H9 (cell line): ENCODE measurements at regions not wholly inside any gene's neighbourhood (a gene's known extent, or its start where the extent isn't known, plus 50 kb on each side); places are given as distances from the start of the nearest gene placed in this dataset.

Experiments
- DNase-seq: peaks from one replicate; pipeline ENCODE4 v3.0.0-alpha.2; 2017
- H2AFZ ChIP-seq: one replicate; pipeline ENCODE4 v1.6.1; 2013; ENCODE audit warnings: mild to moderate bottlenecking, low read length, control low read depth, moderate library complexity
- H2AK5ac ChIP-seq: 2 replicates; pipeline ENCODE4 v1.6.1; 2013; ENCODE audit warnings: low read length, control low read depth, mixed read lengths; ENCODE audit not compliant: insufficient read length
- H2BK120ac ChIP-seq: one replicate; pipeline ENCODE4 v1.6.1; 2013; ENCODE audit warnings: low read depth, mild to moderate bottlenecking, low read length, control low read depth, inconsistent platforms; ENCODE audit not compliant: poor library complexity, severe bottlenecking
- H2BK12ac ChIP-seq: 2 replicates; pipeline ENCODE4 v1.6.1; 2013; ENCODE audit warnings: low read length, control low read depth, mixed read lengths, low read depth; ENCODE audit not compliant: insufficient read length
- H2BK15ac ChIP-seq: 2 replicates; pipeline ENCODE4 v1.6.1; 2013; ENCODE audit warnings: low read depth, low read length, control low read depth
- H2BK20ac ChIP-seq: one replicate; pipeline ENCODE4 v1.6.1; 2013; ENCODE audit warnings: low read depth, mild to moderate bottlenecking, low read length, control low read depth, inconsistent platforms; ENCODE audit not compliant: poor library complexity, severe bottlenecking
- H2BK5ac ChIP-seq: 2 replicates; pipeline ENCODE4 v1.6.1; 2013; ENCODE audit warnings: low read length, control low read depth, mixed read lengths; ENCODE audit not compliant: insufficient read length
- H3K14ac ChIP-seq: 2 replicates; pipeline ENCODE4 v1.6.1; 2013; ENCODE audit warnings: low read length, control low read depth; ENCODE audit not compliant: insufficient read depth
- H3K18ac ChIP-seq: 2 replicates; pipeline ENCODE4 v1.6.1; 2013; ENCODE audit warnings: low read depth, mild to moderate bottlenecking, mixed read lengths, low read length, control low read depth; ENCODE audit not compliant: insufficient read length
- H3K23ac ChIP-seq: 2 replicates; pipeline ENCODE4 v1.6.1; 2013; ENCODE audit warnings: low read length, control low read depth, mixed read lengths, low read depth; ENCODE audit not compliant: insufficient read length
- H3K23me2 ChIP-seq: 2 replicates; pipeline ENCODE4 v1.6.1; 2013; ENCODE audit warnings: low read depth, mild to moderate bottlenecking, mixed read lengths, low read length, control low read depth; ENCODE audit not compliant: insufficient read length, poor library complexity, severe bottlenecking
- H3K27ac ChIP-seq: 2 replicates; pipeline ENCODE4 v1.5.1; 2013; ENCODE audit warnings: low read length, control low read depth, mixed read lengths, low read depth; ENCODE audit not compliant: insufficient read length
- H3K27me3 ChIP-seq: 2 replicates; pipeline ENCODE4 v1.6.1; 2013; ENCODE audit warnings: low read length, control low read depth, inconsistent platforms; ENCODE audit not compliant: insufficient read depth
- H3K4ac ChIP-seq: 2 replicates; pipeline ENCODE4 v1.6.1; 2013; ENCODE audit warnings: low read depth, mild to moderate bottlenecking, control low read depth, inconsistent platforms, low read length, moderate library complexity
- H3K4me1 ChIP-seq: 2 replicates; pipeline ENCODE4 v1.6.1; 2013; ENCODE audit warnings: low read length, control low read depth, inconsistent platforms; ENCODE audit not compliant: insufficient read depth
- H3K4me2 ChIP-seq: 2 replicates; pipeline ENCODE4 v1.6.1; 2013; ENCODE audit warnings: low read length, control low read depth, mixed read lengths; ENCODE audit not compliant: insufficient read length, insufficient read depth
- H3K56ac ChIP-seq: 2 replicates; pipeline ENCODE4 v1.6.1; 2013; ENCODE audit warnings: low read depth, mild to moderate bottlenecking, mixed read lengths, low read length, control low read depth; ENCODE audit not compliant: insufficient read length
- H3K79me1 ChIP-seq: 2 replicates; pipeline ENCODE4 v1.6.1; 2013; ENCODE audit warnings: low read depth, mild to moderate bottlenecking, moderate library complexity, low read length, control low read depth, inconsistent platforms; ENCODE audit not compliant: insufficient read depth, poor library complexity, severe bottlenecking
- H3K79me2 ChIP-seq: 2 replicates; pipeline ENCODE4 v1.6.1; 2013; ENCODE audit warnings: low read length, control low read depth, inconsistent platforms; ENCODE audit not compliant: insufficient read depth
- H3K9ac ChIP-seq: 2 replicates; pipeline ENCODE4 v1.6.1; 2013; ENCODE audit warnings: low read length, control low read depth, mixed read lengths; ENCODE audit not compliant: insufficient read length; ENCODE audit errors: extremely low read depth
- H3K9me3 ChIP-seq: one replicate; pipeline ENCODE4 v1.6.1; 2013; ENCODE audit warnings: low read depth, low read length, inconsistent platforms; ENCODE audit not compliant: control insufficient read depth
- H3T11ph ChIP-seq: one replicate; pipeline ENCODE4 v1.6.1; 2013; ENCODE audit warnings: mild to moderate bottlenecking, low read length, control low read depth, inconsistent platforms
- H4K20me1 ChIP-seq: one replicate; pipeline ENCODE4 v1.6.1; 2013; ENCODE audit not compliant: control insufficient read depth, insufficient read length, insufficient read depth
- H4K5ac ChIP-seq: 2 replicates; pipeline ENCODE4 v1.6.1; 2013; ENCODE audit warnings: low read depth, mild to moderate bottlenecking, mixed read lengths, low read length, control low read depth; ENCODE audit not compliant: insufficient read length
- H4K8ac ChIP-seq: replicated peaks from 2 replicates; pipeline ENCODE4 v1.6.1; 2013; ENCODE audit warnings: low read length, control low read depth, mixed read lengths, low read depth; ENCODE audit not compliant: insufficient read length
- H4K91ac ChIP-seq: 2 replicates; pipeline ENCODE4 v1.6.1; 2013; ENCODE audit warnings: low read depth, mild to moderate bottlenecking, moderate library complexity, mixed read lengths, low read length, control low read depth; ENCODE audit not compliant: insufficient read length
- H3K27ac Mint-ChIP-seq, 3 experiments: 2 replicates in 2 of 3; 3 replicates in 1 of 3; pipeline ENCODE4 v1.8.0; 2020 to 2021; ENCODE audit warnings: mixed read lengths in 3 of 3, mild to moderate bottlenecking in 1 of 3, moderate library complexity in 1 of 3
- H3K27me3 Mint-ChIP-seq: 2 replicates; pipeline ENCODE4 v1.8.0; 2021; ENCODE audit warnings: low read depth, mild to moderate bottlenecking, moderate library complexity, mixed read lengths
- H3K36me3 Mint-ChIP-seq, 3 experiments: 2 replicates in 2 of 3; 3 replicates in 1 of 3; pipeline ENCODE4 v1.8.0; 2020 to 2021; ENCODE audit warnings: low read depth in 3 of 3, mixed read lengths in 3 of 3; ENCODE audit not compliant: insufficient read depth in 1 of 3
- H3K4me1 Mint-ChIP-seq, 2 experiments: 2 replicates each; pipeline ENCODE4 v1.8.0; 2020; ENCODE audit warnings: mixed read lengths in 2 of 2
- H3K4me3 Mint-ChIP-seq, 2 experiments: 2 replicates in 1 of 2; 3 replicates in 1 of 2; pipeline ENCODE4 v1.8.0; 2020 to 2021; ENCODE audit warnings: mild to moderate bottlenecking in 2 of 2, mixed read lengths in 2 of 2, moderate library complexity in 1 of 2
- H3K9me3 Mint-ChIP-seq, 2 experiments: 2 replicates in 1 of 2; 3 replicates in 1 of 2; pipeline ENCODE4 v1.8.0; 2020; ENCODE audit warnings: mild to moderate bottlenecking in 2 of 2, mixed read lengths in 2 of 2, moderate library complexity in 1 of 2
- CTCF ChIP-seq: fragments of 200-600 bp; sonication (generic); conservative IDR thresholded peaks from 3 replicates; pipeline ENCODE4 v1.8.0; 2021; ENCODE audit warnings: antibody characterized with exemption, mild to moderate bottlenecking

GRCh38 chr4:162849937-162850336 lies 316.8 kb downstream of the NAF1 start:
- Mint-ChIP-seq H3K4me3 (no peak overlapping the region), H3K9me3 (peaks cover 5 to 14% of the 10 kb centered on the region in 2 experiments; a peak in 4 of 5 replicates), H3K27me3 (no peaks in the 10 kb centered on the region), H3K4me1 (peaks cover 0 to 5% of the 10 kb centered on the region in 2 experiments; a peak in 2 of 4 replicates), H3K27ac (no peak overlapping the region), H3K36me3 (peaks cover 4 to 9% (median 6%) of the 10 kb centered on the region in 3 experiments; a peak in 3 of 7 replicates)
- H3K4me1 ChIP-seq, result no peaks in the 10 kb centered on the region
- H3K79me1 ChIP-seq, result no peaks in the 10 kb centered on the region
- H3K23me2 ChIP-seq, result no peaks in the 10 kb centered on the region
- H4K20me1 ChIP-seq, result no peaks in the 10 kb centered on the region
- H2AK5ac ChIP-seq, result no peak overlapping the region
- no peak overlapping the region for H4K91ac ChIP-seq
- no peaks in the 10 kb centered on the region for H3K79me2 ChIP-seq
- H2BK5ac ChIP-seq, result no peak overlapping the region
- no peak overlapping the region for H2AFZ ChIP-seq
- no peak overlapping the region for H2BK120ac ChIP-seq
- no peak overlapping the region for H2BK15ac ChIP-seq
- no peak overlapping the region for H2BK12ac ChIP-seq
- H4K8ac ChIP-seq, result no peak overlapping the region
- TF ChIP-seq CTCF, result no peak
- H3K4me2 ChIP-seq, result no peak overlapping the region
- no peak overlapping the region for H3K18ac ChIP-seq
- no peak overlapping the region for H3K14ac ChIP-seq
- no peak for DNase-seq
- H3K27ac ChIP-seq, result no peak overlapping the region
- H3K27me3 ChIP-seq, result no peaks in the 10 kb centered on the region
- H4K5ac ChIP-seq, result no peak overlapping the region
- H3K4ac ChIP-seq, result no peak overlapping the region
- H3K9me3 ChIP-seq, result no peaks in the 10 kb centered on the region
- H3T11ph ChIP-seq, result no peak overlapping the region
- no peak overlapping the region for H3K23ac ChIP-seq
- no peak overlapping the region for H2BK20ac ChIP-seq
- no peak overlapping the region for H3K56ac ChIP-seq
- H3K9ac ChIP-seq, result no peak overlapping the region
